HG03039 (cell line): ENCODE measurements at regions not wholly inside any gene's neighbourhood (a gene's known extent, or its start where the extent isn't known, plus 50 kb on each side); places are given as distances from the start of the nearest gene placed in this dataset.

Experiments
- ATAC-seq: cut with Tn5 transposase; IDR thresholded peaks from one replicate; pipeline ENCODE4 v1.9.1; 2021; ENCODE audit warnings: mild to moderate bottlenecking, moderate library complexity; ENCODE audit not compliant: unreplicated experiment

DNA sequence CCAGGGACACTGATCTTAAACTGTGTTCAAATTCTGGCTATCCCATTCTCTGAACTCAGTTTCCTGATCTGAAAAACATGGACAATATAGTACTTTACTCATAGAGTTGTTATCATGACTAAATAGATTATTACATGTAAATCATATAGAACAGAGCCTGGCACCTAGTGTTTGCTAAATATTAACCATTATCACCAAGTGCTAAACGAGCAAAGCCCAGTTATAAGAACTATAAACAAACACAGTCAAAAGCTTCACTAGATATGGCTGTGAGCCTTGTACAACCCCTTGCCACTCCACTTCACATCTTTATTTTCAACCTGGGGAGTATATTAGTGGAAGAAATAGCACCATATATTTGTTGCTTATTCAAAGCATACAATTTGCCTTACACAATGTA, 338.9 kb upstream of the CADM1 start:
- no peak for ATAC-seq

DNA sequence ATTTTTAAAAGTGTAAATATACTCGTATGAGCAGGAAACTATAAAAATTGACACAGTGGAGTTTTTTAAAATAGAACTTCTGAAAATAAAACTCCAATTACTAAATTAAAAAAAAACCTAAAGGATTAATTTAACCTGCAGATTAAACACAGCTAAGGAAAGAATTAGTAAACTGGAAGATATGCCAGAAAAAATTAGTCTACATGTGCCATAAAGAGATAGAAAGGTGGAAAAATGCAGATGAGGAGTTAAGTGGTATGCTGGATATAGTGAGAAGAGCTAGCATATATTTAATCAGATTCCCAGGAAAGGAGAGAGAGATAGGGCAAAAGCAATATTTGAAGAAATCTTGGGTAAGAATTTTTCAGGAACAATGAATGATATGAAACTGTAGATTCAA, 315.8 kb upstream of the CADM1 start:
- ATAC-seq, result no peak

DNA sequence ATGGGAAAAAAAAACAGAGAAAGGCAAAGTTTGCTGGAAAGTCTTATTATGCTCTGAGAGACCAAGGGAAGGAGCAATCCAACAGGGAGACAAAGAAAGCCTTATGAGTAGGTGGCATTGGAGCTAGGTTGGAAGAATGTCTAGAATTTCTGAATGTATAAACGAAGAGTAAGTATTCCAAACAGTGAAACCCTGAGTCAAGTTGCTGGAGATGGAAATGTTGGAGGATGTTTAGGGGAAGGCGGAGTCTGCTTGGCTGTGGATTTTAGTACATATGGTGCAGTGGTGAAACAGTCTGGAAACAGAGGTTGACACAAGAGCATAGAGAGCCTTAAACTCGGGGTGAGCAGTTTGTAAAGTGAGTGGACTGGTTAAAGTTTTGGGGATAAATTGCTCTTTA, 314.8 kb upstream of the CADM1 start:
- ATAC-seq, result no peak

DNA sequence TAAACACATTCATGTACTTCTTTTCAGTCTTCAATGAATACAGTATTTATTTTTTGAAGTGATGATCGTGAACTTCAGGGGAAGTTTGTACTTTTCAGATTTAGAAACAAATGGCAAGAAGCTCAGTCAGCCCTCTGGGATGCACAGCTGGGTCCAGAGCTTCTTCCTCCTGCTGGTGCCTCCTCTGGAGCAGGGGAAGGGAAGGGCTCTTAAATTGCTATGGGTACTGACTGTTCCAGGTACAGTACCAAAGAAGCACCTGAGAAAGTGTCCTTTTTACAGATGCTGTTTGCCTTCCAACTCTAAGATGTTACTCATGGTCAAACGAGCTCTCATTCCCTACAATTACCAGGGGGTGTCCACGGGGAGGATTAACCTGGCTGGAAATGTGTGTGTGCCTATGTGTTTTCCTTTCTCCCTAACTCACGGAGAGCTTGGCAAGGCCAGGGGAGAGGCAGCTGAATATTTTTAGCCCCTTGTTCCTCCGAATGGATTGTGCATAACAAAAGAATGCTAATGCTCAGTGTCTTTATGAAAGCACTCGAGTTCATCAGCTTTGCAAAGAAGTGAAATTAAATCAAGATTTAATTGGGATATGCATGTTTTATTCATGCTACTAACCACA, 313.7 kb upstream of the CADM1 start:
- ATAC-seq, result no peak

DNA sequence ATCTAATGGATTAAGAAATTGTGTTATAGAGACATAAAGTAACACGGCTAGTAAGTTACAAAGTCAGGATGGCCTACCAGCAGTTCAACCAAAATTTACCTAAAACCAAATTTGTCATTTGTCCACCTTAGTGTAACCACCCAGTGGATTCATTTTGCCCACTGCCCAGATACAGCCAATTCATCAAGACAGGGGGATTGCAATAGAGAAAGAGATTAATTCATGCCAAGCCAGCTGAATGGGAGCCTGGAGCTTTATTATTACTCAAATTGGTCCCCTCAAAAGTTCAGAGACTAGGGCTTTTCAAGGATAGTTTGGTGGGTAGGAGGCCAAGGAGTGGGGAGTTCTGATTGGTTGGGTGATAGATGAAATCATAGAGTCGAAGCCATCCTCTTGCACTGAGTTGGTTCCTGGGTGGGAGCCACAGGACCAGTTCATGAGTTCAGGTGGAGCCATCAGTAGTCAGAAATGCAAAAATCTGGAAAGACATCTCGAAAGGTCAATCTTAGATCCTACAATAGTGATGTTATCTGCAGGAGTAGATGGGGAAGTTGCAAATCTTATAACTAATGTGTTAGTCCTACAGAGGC, 304.2 kb upstream of the CADM1 start:
- ATAC-seq, result no peak

DNA sequence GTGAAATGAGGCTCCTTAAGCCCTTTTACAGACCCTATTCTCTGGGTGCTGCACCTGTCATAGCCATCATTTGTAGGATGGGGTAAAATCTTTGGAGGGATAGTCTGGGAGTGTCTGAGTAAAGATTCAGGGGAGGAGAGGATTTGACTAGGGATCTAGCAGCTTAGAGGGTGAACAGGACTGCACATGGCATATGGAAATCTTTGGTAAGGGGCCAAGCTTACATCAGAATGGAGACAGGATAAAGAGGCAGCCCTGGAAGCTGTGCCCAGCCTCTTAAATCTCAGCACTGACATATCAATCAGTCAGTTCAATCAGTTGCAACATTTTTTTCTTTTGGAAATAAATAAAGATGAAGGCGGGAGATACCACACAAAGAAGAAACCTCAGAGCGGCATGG, 301.8 kb upstream of the CADM1 start:
- ATAC-seq, result no peak

DNA sequence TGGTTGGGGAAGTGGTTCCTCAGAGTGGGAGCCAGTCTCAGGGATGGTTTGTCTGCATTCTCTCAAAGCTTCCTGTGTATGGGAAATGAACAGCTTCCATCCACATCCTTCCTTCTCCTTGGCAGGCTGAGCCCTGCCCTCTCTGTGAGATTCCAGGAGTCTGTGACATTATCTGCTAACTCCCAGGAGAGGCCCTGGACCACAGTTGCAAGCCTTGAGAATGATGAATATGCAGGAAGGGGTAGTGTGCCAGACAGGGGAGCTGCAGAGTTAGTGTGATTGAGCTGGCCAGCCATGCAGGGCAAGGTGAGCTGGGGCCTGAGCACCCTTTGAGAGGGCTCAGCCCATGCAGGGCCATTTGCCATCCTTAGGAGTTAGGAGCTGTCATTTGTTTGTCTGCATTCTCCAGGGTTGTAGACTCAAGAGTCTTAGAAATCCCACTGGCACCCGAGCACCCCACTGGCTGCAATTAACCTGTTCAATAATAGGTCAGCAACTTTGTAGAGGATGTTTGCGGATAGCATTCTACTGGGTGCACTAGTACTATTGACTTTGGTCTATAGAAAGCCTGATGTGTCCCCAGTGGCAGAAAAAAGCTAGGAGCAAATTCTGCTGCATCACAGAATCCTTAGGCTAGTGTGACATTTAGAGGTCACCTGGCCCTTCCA, 299.0 kb upstream of the CADM1 start:
- ATAC-seq, result no peak

DNA sequence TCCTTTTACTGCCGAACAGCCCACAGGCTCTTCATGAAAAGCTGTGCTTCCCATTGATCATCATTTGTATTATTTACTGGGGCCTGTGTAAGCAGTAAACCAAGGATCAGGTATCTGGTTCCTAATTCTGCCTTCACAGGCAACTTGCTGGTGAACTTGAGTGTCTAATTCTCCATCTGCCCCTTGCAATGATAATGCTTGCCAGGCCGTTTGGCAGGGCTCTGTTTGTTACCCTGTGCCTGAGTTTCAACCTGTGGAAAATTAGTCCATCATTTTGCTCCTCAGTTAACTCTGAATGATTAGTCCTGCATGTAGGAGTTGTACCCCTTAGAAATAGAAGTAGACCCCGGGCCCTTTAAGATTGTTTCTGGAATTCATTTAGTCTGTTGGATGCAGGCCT, 298.4 kb upstream of the CADM1 start:
- no peak for ATAC-seq

DNA sequence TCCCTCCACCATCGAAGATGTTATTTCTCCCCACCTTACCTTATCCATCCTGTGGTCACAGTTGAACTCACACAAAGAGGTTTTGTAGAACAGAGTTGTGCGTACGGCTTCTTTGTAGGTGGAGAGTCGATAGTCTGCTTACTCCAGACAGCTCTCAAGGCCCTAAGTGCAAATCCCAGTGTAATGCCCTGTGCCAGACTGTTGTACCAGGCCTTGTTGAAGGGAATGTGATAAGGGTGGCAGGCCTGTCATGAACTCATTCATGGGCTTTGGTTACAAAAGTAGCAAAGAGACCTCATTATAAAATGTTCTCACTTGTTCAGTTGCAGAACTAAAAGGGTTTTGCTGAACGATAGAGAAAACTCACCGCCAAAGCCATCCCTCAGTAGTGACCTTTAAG, 288.7 kb upstream of the CADM1 start:
- ATAC-seq, result no peak

DNA sequence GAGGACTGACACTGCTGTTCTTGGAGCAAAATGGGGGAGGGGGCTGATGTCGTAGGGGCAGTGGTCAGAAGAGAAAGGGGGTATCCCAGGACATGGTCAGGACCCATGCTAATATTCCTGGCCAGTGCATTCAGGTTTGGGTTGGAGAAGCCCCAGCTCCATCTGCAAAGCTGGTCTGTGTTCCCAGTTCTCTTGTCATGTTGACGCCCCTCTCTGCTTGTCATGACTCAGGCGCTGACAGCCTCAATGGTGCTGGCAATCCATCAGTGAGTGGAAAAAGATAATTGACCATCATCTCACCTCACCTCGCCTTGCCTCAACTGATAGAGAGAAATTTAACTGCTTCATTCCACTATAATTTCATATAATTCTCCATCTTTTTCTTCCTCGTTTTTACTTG, 283.1 kb upstream of the CADM1 start:
- no peak for ATAC-seq

DNA sequence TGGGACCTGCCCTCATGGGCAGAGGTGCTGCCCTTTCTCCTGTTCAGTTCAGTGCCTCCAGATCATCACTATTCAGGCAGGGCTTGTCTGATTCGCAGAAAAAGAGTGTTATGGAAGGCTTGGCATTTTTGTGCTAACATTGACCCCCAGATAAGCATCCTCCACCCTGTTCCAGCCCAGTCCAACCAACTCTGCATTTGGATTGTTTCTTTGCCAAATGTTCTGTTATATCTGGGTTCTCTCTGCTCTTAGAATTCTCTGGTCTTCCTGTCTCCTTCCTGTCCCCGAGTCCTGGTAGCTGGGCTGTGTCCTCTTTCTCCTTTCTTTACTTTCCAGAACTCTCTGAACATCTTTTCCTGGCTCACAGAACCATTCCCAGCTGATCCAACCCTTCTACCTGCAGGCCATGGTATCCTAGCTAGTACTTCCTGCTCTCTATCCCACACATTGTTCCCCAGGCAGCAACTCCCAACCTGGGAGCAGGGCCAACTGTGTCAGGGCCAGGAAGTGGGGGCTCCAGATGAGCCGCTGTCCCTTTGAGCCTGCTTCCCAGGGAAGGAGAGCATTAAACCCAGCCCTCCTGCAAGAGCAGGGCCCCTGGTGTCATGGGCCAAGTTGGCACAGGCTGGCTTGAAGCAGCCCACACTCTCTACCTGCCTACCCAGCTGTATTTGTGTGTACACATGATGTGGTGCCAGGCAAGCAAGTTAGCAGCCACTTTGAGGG, 280.7 kb upstream of the CADM1 start:
- no peak for ATAC-seq

DNA sequence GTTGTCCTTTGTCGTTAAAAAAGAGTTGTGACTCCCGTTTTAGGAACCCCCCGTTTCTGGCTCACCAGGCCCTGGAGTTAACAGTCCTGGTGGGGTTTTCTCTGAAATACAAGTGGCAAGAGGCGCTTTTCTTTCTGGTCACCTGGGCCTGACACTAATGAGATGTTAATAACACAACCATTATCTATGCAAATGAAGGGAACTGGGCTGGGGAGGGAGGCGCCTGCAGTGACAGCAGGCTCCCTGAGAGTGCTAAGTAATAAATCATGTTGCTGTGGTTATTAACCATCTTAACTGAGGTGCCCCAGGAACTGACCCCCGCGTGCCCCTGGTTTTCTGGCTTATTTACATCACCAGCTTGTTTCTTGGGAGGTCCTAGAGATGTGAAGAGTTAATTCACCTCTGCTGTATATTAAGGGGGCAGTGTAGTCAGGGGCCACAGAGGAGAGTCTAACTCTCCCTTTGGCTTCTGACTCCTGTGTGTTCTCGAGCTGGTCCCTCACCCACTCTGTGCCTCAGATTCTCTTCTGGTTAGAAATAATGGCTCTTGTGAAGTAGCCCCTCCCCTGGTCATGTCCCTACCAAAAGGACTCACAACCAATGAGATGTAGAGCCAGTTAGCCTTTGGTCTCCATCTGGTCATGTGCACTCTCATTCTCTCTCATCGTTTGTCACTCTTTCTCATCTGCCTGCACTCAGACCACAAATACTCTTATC, 276.6 kb upstream of the CADM1 start:
- no peak for ATAC-seq

DNA sequence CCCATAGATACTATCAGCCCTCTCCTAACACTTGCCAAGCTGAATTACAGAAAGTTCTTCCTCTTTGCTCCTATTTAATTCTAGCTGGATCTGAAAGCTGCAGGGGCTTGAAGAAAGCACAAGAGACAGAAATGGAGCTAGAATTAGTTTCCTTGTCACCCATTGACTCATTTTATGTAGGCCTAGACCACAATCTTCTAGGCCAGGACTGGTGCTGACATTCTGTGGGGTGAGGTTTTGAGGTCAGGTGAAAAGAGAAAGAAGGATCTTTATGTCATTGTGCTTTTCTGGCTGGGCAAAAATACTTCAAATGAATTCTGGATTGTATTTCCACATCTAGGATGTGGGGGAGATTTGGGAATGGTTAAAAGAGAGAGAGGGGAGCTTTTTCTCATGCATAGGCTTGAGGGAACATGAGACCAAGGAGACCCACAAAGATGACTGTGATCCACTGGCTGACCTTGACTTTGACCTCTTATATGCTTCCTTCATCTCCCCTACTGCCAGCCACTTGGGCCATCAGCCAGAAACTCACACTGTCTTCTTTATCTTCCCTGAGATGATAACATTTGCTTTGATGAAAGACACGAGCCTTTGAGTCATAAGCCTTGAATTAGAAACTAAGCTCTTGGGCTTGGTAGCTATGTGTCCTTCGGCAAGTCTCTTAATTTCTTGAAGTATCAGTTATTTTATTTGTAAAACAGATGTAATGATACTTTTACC, 274.9 kb upstream of the CADM1 start:
- no peak for ATAC-seq

DNA sequence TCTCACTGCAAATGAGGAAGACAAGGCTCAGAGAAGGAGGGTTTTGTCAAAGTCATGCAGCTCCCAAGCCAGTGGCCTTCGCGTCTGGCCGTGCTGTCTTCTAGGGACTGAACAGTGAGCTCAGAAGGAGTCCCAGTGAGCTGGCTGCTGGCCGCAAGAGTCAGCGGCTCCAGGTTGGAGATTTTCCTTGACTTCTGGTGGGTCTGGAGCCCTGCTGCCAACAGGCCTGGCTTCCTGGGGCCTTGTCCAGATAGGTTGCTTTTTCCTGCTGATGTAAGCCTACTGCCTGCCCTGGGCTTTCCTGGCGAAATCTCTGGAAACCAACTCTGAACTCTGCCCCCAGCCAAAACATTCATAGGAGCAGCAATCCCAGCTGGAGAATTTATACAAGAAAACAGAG, 272.7 kb upstream of the CADM1 start:
- no peak for ATAC-seq

DNA sequence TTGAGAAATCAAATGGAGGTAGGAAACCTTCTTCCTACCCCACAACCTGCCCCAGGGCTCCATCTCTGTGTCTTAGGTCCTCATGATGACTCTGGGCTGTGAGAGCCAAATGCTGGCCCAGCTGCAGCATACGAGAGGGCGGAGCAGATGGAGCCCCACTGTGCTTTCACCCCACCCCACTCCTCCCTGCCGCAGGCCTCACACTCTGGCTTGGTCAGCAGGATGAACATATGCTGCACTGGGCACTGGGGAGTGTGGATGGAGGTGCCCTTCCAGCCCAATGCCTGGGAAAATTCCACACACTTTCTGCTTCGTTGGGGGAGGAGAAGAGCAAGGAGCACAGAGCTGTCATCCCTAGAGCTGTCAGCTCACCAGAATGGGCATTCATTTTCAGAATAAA, 271.6 kb upstream of the CADM1 start:
- no peak for ATAC-seq

DNA sequence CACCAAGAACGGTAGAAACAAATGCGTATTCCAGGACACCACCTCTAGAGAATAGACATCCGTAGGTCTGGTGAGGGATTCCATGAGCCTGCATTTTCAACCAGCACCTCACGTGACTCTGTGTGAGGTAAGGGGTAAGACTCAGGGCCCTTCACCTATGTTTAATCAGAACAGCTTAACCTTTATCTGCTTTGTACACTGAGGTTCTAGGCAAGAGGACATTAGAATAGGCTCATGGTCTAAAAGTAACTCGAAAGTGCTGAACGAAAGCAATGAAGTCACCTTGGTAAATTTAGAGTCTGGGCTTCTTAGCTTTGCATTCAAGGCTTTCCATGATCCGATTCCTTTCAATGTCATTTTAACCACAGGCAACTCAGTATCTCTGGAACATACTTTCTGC, 270.5 kb upstream of the CADM1 start:
- no peak for ATAC-seq

DNA sequence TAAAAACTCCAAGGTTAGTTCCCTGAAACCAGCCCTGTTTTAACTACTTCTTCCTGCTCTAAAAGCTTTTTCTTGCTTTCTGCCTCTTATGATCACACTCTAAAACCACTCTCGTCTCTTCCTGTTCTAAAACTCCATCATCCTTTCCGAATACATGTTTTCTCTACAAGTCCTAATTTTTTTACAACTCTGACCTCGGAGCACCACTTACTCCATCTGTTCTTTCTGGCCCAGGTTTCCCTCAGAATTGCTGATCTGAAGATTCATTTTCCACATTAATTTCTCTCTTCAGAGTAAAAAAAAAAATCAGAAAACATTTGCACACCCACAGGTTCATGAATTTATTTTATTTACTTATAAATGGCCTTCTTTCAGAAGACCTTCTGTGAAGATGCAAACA, 265.7 kb upstream of the CADM1 start:
- no peak for ATAC-seq

DNA sequence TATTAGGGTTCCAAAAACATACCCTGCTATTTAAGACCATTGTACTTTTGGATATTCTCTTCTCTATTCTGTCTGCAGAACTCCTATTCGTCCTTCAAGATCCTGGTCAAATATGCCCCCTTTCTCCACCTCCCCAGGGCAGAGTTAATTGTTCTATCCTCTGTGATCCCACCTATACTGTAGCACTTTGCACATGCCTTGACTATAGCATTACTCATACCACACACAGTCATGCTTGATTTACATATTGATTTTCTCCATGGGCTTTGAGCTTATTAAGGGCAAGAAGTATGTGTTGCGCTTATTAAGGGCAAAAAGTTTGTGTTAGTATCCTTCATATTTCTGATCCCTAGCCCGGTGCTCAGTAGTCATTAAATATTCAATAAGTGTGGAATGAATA, 263.7 kb upstream of the CADM1 start:
- ATAC-seq, result no peak

DNA sequence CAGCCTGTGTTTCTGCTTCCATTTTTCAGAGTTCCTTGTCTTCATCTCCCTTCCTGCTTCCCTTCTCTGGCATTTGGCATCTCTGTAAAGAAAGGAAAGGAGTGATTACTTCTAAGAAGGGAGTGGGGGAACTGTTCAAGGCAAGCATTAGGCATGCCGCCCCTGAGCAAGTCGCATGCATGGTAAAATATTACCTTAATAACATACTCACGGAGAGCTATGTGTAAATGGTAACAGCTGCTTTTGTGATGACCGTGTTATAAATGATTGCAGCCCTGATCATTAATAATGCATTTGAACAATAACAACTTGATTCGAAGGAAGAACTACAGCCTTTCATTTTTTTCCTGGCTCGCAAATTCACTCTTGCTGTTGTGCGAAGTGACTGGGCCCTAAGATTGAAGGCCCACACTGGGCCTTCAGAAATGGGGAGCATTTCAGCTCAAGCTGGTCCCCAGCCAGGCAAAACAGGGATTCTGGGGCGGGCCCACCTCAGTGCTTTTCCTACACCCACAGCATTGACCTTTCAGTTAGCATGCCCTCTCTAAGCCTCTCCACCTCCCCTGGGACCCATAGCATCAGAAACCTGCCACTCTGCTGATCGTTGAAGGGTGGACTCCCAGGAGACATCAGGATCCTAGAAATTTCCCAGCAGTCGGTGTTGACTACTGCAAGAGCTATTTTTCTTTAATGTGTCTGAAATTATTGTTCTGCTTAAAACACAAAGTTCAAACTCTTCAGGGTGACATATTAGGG, 263.0 kb upstream of the CADM1 start:
- no peak for ATAC-seq

DNA sequence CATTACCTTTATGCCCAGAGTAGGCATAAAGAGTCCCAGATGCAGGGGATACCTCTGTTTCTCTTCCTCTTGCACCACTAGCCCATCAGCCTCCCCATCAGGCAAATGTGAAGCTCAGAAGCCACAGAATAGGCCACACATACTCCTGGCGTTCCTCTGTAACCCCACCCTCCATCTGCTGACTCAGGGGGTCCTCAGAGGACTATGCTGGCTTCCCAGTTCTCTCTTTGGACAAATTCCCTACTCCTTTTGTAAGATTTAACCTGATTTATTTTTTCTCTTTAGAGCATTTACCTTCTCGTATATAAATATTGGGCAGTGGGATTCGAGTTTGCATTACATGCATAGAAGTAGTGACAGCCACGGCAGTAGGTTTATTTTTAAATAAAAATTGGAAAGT, 262.3 kb upstream of the CADM1 start:
- ATAC-seq, result no peak
